ENCODE measurements at regions not wholly inside any gene's neighbourhood (a gene's known extent, or its start where the extent isn't known, plus 50 kb on each side); places are given as distances from the start of the nearest gene placed in this dataset.
"Not testable (repeated sequence)": the region's sequence is repeated elsewhere in the genome, so short reads cannot be mapped to it uniquely, and the experiment has no call there.

DNA sequence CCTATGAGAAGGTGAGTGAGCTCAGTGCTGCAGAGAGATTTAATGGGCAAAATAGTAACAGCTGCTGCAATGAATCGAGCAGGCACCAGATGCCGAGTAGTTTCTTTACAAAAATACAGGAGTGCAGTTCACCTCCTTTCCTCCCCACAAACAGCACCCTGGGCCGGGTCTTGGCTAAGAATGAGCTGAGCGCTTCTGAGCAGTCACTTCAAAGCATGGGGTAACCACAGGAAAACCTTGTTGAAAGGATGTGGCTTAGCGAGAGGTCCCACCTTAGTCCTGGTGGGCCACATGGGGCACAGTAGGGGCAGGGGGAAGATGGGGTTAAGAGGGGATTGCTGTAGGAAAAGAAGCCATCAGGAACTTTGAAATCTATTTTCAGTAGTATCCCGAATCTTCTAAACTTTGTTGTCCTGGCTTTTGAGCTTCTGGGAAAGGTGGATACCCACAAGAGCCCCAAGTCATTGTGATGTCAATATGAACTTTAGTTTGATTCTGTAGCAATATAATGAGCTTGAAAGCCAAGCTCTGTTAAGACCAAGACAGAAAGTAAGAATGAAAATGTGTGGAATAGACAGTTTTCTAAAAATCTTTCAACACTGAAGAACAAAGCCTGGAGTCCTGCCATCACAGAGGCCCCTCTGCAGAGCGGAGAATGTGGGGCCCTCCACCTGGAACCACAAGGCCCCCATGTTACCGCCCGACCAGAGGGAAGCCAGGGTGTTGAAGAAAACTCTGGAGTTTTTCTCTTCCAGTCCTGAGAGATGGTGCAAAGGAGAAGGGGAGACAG, 101.0 kb upstream of the ZNF236 start:
- DNase-seq (ENCODE audit: low spot score), result no peak

- no peak for DNase-seq (ENCODE audit: low spot score)
Observed at GRCh38 chr18:76720683-76721082, 101.7 kb upstream of the ZNF236 start.

GRCh38 chr18:76715012-76715610, 107.2 kb upstream of the ZNF236 start:
- DNase-seq (ENCODE audit: low spot score), result no peak

DNA sequence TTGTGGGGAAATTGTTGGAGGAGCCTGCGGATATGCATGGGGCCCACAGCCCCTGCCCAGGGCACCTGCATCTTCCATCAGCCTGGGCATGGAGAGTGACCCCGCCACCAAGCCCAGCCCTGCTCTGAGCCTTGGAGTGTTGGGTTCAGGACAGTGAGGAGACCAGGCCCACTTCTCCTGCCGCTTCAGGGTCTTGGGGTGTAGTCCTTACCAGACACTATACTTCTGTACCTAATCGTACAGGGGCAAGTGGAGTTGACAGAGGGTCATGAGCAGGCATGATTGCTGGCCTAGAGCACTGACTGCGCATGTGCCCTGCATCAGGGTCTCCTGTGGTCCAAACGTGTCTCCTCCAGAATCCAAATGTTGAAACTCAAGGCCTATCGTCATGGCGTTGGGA, 108.9 kb upstream of the ZNF236 start:
- DNase-seq (ENCODE audit: low spot score), result no peak

DNA sequence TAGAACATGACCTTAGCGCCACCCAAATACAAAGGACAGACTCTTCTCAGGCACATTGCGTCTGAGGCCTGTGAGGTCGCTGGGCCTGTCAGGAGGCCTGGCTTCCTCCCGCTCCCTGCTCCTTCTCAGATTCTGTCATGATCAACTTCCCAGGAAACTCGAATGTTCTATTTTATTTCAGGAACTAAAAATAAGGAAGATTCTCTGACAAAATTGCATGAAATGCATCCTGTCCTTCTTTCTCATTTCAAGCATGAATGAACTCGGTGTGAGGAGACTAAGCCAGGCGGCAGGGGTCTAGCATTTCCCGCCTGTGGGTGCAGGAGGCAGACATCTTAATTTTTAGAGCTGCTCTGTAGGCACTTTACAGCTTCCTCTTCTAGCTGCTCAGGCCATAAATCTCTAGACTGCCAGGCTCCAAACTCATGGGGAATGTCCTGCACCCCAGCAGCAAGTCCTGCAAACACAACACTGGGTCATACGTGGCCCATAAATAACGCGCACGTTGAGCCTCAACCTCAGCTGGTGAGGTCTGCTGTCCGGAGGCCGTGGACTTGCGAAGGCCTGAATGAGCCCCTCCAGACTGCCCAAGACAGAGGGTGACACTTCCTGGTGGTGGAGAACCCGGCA, 109.7 kb upstream of the ZNF236 start:
- DNase-seq (ENCODE audit: low spot score), result no peak

DNA sequence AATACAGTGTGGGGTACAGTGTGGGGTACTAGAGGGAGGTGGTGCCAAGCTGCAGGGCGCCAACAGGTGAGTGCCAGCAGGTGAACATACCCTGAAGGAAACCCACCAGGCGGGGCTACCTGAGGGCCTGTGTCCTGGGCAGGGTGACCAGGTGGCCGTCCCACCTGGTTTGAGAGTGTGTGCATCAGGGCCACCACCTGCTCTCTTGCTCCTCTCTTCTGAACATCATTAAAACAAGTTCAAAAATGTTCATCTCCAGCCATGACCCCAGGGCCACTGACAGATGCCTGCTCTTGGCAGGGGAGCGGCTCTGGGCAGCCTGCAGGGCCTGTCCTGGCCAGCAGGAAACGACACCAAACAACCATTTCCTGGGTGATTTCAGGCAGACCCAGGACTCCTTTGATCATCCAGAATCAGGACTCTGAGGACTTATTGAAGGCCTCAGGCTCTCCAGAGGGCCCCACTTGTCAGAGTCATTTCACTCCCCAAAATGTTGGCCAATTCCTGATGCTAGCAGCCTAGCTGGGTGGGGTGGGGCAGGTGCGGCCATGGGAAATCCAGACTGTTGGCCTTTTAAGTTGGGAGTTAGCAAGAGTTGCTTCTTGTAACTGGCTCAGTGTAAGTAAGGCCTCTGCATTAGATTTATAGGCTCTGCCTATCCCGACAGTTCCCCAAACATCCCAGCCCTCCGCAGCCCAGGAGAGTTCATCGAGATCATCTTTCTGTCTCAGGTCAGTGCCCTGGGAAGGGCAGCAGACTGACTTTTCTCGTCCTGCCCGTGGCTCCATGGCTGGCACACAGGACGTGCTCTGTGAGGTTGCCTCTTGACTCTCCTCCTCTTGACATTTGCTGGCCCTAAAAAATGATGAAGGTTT, 111.5 kb upstream of the ZNF236 start:
- DNase-seq (ENCODE audit: low spot score), result no peak

GRCh38 chr18:76709659-76710645, 112.4 kb upstream of the ZNF236 start:
- peak; percentile 62 for DNase-seq (ENCODE audit: low spot score)

DNA sequence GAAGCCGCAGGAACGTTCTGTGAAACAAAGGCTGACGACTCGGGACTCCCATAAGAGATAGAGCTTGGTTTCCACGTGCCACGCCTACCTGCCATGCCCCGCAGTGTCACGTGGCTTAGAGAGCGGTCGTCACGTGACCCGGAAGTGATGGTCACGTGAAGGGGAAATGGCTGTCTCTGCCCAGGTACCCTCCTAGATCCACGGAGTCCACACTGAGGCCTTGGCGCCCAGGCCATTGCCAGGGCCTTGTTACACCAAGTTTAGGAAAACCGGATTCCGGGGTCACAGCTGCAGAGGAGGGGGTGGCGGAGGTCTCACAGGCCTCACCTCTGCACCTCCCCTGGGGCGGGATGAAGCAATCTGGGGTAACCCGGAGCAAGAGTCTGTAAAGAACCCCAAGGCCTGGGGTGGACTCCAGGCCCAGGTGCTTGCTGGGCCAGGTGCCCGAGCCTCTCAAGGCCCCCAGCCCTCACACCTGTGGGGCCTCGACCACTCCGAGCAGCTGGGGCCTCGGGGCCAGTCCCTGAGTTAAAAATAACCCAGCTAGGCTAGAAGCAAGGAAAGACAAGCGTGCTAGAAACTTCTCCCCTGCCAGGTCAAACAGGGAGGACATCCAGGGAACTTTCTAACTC, 113.5 kb upstream of the ZNF236 start:
- DNase-seq (ENCODE audit: low spot score), result no peak

- DNase-seq (ENCODE audit: low spot score), result no peak
Observed at GRCh38 chr18:76708071-76708721, 114.2 kb upstream of the ZNF236 start.

DNA sequence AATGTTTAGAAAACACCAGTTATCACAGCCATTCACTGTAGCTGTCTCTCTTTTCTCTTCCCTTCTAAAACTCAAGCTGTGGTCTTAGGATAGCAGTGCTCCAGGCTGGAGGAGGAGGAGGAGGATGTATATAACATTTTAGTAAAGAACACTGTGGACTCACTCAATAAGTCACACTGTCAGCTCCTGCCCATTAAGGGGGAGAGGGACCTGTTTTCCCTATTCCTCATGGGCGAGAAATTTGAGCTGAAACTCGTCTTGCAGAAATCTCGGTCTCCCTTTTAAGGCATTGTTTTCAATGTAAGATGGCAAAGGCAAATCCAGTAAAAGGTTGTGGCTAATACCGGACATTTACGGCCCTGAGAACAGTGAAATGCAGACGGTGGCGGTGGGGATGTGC, 114.8 kb upstream of the ZNF236 start:
- DNase-seq (ENCODE audit: low spot score), result no peak

DNA sequence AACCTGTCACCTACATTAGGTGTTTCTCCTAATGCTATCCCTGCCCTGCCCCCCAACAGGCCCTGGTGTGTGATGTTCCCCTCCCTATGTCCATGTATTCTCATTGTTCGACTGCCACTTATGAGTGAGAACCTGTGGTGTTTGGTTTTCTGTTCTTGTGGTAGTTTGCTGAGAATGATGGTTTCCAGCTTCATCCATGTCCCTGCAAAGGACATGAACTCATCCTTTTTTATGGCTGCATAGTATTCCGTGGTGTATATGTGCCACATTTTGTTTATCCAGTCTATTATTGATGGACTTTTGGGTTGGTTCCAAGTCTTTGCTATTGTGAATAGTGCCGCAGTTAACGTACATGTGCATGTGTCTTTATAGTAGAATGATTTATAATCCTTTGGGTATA, 117.8 kb upstream of the ZNF236 start:
- DNase-seq (ENCODE audit: low spot score), result not testable (repeated sequence)

DNA sequence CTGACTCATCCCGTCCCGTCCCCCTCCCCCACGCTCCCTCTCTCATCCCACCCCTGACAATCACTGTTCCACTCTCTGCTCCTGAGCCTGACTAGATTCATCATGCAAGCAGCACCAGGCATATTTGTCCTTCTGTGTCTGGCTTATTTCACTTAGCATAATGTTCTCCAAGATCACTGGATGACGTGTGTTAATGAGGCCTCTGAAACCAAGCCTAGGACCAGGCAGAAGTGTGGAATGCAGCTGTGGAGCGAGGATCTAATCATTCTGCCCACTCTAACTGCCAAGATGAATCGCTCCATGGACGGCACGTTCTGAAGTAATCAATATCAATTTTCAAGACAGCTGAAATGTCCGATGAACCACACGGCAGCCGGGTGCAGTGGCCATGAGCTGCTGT, 122.4 kb upstream of the ZNF236 start:
- DNase-seq (ENCODE audit: low spot score), result no peak

- DNase-seq (ENCODE audit: low spot score), result no peak
Observed at GRCh38 chr18:76697441-76697901, 124.9 kb upstream of the ZNF236 start.

- no peak for DNase-seq (ENCODE audit: low spot score)
Observed at GRCh38 chr18:76691800-76692199, 130.6 kb upstream of the ZNF236 start.

DNA sequence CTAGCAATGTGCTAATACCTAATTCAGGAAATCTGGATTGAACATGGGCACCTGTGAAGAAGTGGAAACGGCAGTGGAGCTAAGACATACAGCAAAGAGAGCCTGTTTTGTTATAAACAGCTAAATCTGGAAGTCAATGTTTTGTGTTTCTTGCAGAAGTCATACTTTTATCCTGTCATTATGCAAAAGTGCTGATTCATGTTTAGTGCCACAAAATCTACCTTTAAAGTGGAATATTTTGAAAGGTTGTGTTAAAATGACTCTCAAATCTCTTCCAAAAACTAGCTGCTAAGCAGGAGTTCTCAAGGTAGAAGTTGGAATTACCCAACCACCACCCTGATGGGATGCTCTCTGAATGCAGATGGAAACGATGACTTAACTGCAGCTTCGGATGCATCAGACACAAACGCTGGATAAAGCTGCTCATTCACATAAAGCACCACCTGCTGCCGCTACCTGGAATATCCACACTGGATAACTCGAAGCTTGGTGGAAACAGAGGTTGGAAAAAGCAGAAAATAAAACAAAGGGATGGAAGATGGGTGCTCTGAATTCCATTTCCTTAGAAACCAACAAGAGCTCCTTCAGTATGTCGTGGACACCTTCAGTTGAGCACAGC, 132.6 kb upstream of the ZNF236 start:
- DNase-seq (ENCODE audit: low spot score), result no peak

- DNase-seq (ENCODE audit: low spot score), result no peak
Observed at GRCh38 chr18:76688724-76689472, 133.5 kb upstream of the ZNF236 start.

DNA sequence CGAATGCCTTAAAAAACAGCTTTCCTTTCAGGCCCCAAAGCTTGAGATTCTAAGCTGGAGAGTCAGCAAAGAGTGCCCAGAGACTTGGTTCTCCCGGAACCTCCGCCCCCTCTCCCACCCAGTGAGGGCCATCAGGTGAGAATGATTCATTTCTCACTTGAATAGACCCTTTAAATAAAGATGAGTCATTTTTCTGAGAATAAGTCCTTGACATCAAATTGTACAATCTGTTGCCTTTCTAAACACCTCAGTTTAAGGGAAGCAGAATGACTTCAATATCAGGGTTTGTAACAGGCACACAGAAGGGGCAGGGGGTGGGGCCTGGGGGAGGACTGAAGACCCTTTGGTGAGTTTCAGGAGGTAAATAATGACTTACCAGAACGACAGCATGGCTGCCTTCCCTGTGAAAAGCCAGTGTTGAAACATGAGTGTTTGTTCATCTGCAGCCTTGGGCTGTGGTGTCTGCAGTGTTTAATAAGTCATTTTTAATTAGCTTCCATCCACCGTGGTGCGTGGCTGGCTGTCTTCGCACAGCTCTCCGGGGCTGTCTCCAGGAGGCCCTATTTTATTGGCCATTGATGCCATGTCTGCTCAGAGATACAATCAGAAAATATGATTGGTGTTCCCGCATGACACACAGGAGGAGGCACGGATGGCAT, 134.9 kb upstream of the ZNF236 start:
- DNase-seq (ENCODE audit: low spot score), result no peak

GRCh38 chr18:76686737-76687231, 135.6 kb upstream of the ZNF236 start:
- DNase-seq (ENCODE audit: low spot score), result peak; percentile 37

Data from cerebellar cortex (tissue), 1 donor.